ENCODE measurements at regions not wholly inside any gene's neighbourhood (a gene's known extent, or its start where the extent isn't known, plus 50 kb on each side); places are given as distances from the start of the nearest gene placed in this dataset.

DNA sequence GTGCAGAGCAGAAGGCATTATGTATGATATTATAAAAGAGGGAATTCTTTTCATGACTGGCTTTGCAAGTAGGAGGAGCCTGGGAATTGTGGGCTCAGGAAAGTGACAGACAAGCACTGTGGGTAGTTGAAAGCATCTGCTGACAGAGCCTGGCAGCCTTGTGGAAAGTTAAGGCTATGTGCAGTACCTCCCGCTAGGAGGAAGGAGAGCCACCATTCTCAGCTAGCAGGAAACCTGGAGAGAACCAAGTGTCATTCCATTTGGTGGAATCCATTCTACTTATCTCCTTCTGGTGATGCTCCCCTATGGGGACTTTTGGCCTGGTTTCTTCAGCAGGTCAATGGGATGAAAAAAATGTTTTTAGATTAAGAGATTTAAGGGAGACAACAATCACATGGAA lies 81.8 kb downstream of the ASB9 start:
- TF ChIP-seq, protein P1, sequence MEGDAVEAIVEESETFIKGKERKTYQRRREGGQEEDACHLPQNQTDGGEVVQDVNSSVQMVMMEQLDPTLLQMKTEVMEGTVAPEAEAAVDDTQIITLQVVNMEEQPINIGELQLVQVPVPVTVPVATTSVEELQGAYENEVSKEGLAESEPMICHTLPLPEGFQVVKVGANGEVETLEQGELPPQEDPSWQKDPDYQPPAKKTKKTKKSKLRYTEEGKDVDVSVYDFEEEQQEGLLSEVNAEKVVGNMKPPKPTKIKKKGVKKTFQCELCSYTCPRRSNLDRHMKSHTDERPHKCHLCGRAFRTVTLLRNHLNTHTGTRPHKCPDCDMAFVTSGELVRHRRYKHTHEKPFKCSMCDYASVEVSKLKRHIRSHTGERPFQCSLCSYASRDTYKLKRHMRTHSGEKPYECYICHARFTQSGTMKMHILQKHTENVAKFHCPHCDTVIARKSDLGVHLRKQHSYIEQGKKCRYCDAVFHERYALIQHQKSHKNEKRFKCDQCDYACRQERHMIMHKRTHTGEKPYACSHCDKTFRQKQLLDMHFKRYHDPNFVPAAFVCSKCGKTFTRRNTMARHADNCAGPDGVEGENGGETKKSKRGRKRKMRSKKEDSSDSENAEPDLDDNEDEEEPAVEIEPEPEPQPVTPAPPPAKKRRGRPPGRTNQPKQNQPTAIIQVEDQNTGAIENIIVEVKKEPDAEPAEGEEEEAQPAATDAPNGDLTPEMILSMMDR (IDR thresholded peaks at IDR 0.05), result no peak
- TF ChIP-seq POLR2A (IDR thresholded peaks at IDR 0.05), result no peak

Data from adrenal gland (tissue), 5 donors.